GM08714 (cell line): ENCODE measurements at regions not wholly inside any gene's neighbourhood (a gene's known extent, or its start where the extent isn't known, plus 50 kb on each side); places are given as distances from the start of the nearest gene placed in this dataset.
"Not testable (repeated sequence)": the region's sequence is repeated elsewhere in the genome, so short reads cannot be mapped to it uniquely, and the experiment has no call there.

Experiments
- H3K4me3 ChIP-seq: fragments of 200-500 bp; sonication (Bioruptor generic); 2 replicates; pipeline ENCODE4 v1.5.1; 2014; ENCODE audit warnings: mild to moderate bottlenecking, low read length, inconsistent platforms
- ZNF274 ChIP-seq: IDR thresholded peaks from 2 replicates; pipeline ENCODE4 v1.6.1; 2012; ENCODE audit warnings: mild to moderate bottlenecking, low read depth, low read length

DNA sequence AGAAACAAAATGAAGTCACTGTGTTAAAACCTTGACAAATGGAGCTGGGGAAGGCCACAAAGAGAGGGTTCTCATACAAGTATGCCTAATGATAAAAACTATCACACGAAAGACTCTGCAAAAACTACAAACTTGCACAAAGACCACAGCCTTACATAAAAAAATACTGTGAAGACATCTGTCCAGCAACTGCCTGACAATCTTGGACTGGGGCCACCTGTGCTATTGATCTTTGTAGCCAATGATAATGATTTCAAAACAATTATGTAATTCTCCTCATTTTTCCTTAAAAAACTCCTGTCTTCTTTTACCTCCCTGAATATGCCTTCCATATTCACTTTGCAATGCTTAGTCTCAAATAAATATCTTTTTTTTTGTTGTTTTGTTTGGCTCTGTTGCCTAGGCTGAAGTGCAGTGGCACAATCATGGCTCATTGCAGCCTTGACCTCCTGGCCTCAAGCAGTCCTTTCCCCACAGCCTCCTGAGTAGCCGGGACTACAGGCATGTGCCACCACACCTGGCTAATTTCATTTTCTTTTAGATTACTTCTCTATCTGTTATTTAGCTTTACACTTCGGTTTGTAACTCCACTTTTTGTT, 79.4 kb upstream of the RHOU start:
- H3K4me3 ChIP-seq, result no peak overlapping the region
- TF ChIP-seq ZNF274, result no peak

DNA sequence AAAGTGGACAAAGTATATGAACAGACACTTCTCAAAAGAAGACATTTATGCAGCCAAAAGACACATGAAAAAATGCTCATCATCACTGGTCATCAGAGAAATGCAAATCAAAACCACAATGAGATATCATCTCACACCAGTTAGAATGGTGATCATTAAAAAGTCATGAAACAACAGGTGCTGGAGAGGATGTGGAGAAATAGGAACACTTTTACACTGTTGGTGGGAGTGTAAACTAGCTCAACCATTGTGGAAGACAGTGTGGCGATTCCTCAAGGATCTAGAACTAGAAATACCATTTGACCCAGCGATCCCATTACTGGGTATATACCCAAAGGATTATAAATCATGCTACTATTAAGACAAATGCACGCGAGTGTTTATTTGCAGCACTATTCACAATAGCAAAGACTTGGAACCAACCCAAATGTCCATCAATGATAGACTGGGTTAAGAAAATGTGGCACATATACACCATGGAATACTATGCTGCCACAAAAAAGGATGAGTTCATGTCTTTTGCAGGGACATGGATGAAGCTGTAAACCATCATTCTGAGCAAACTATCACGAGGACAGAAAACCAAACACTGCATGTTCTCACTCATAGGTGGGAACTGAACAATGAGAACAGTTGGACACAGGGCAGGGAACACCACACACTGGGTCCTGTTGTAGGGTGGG, 73.1 kb upstream of the RHOU start:
- H3K4me3 ChIP-seq, result not testable (repeated sequence)

DNA sequence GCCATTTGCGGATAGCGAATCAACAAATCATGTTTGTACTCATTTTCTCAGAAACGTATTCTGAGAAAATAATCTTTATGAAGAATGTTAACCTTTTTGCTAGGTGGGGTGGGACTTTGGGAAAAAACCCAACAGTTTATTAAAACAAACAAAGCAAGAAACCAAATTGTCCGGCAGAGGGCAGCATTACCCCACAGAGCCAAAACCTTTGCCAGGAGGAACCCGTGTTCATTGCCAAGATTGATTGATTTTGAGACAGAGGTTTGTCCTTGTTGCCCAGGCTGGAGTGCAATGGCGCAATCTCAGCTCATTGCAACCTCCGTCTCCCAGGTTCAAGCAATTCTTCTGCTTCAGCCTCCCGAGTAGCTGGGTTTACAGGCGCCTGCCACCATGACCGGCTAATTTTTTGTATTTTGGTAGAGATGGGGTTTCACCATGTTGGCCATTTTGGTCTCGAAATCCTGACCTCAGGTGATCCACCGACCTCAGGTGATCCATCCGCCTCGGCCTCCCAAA, 70.8 kb upstream of the RHOU start:
- TF ChIP-seq ZNF274, result no peak
- no peak overlapping the region for H3K4me3 ChIP-seq

DNA sequence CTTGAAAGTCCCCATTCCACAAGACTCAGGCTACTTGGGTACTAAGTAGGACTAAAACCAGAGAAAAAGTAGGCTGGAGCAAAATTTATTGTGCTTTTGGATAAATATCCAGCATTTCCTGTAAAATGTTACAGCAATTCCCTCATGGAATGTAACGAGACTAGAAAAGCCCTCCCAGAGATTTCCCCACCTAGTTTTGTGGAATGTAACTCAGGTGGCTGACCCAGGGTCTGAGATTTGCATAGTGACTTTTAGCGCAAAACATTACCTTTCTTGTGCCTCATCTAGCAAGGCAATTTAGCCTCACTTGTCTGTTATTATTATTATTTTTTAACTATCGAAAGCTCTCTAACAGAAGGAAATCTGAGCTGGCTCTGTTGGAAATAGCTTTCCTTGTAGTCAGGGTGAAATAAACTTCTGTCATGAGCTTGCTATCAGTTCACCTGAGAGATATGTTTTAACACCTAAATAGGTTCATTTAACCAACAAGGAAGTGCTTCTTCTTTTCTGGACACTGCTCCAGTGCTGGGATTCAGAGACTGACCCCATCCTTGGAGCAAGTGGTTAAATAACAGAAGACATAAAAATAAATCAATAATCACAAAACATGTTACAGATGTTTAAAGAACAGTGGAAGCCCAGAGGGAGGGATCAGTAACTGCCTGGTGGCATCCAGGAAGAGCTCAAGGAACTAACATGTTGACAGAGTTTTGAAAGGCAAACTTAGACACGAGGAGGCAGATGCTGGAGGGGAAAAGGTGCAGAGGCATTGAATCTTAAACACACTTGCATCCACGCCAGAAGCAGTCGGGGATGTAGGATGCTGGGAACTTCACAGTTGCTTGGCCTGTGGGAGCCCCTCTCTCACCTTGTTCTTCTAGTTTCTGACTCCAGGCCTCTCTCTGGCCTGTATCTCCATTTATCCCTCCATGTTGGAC, 68.3 kb upstream of the RHOU start:
- H3K4me3 ChIP-seq, result no peak overlapping the region
- no peak for TF ChIP-seq ZNF274

DNA sequence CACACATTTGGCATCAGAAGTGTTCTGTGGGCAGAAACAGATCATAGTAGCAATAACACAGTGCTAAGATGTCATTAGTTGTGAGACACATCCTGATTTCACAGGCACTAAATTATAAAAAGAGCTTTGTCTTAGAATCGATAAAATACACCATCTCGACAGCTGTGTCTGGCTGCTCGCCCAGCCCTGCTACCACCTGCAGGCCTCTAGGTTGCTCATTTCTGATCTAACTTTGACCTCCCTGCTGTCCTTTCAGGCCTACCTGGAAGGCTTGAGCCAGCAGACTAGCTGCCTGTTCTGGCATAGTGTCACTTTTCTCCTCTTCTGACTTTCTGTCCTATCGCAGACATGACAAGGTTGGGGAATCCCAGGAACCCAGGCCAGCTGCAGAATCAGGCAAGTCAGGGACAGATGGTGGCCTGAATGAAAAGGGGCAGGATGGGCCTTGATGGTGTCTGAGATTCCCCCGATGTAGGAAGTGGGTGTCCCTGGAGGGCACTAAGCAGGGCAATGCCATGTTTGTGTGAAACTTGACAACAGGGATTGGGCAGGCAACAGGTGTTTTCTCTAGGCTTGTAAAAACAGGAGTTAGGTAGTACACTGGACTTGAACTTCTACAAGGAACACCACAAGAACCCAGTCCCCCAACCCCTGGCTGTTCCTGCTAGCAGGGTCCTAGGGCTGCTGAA, 66.6 kb upstream of the RHOU start:
- TF ChIP-seq ZNF274, result no peak
- no peak overlapping the region for H3K4me3 ChIP-seq

DNA sequence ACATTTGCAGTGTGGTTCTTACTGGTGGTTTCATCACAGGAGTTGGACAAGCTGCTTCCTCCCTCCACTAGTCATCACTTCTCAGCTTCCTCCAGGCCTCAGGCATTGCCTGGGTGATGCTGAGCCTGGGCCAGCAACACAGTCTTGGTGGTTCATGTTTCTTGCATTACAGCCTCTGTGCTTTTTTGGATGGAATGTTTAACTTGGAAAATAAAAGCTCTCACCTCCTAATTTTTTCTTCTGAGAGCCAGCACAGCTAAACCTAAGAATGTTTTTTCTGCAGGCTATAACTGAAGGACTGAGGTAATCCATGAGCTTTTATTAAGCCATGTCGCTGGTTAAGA, 66.1 kb upstream of the RHOU start:
- H3K4me3 ChIP-seq, result no peak overlapping the region
- TF ChIP-seq ZNF274, result no peak

DNA sequence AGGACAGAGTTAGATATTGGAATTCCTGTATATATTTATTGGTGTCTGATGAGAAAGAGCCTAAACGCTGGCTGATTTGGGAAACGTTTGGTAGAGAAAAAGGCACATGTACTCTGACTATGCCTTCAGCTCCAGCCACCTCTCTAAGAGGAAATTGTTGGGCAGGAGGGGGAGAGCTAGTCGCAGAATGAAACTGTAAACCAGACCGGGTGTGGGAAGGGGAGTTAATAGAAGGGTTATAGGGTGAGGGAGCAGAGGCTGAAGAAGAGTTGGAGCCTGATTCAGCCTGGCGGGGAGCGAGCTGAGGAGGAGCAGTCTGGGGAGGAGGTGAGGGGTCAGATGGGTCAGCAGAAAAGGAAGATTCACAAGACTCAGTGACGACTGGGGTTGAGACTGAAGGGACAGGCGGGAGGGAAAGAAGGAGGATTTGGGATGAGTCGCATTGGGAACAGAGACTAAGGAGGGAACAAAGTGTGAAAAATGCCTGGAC, 54.2 kb upstream of the RHOU start:
- H3K4me3 ChIP-seq, result not testable (repeated sequence)

DNA sequence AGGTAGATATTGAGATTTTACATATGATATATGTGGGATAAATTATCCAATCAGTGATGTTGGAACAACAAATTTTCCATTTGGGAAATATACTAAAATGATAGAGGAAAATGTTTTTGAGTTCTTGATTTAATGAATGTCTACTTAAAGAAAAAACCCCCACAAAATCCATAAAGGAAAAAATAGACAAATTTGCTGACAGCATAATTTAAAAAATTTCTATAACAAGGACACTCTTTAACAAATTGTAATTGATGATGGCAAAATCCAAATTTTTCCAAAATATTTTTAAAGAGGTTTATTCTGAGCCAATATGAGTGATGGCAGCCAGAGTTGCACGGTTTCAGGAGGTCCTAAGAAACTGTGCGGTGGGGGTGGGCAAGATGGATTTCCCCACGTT, 51.9 kb upstream of the RHOU start:
- H3K4me3 ChIP-seq, result no peak overlapping the region
- TF ChIP-seq ZNF274, result no peak

DNA sequence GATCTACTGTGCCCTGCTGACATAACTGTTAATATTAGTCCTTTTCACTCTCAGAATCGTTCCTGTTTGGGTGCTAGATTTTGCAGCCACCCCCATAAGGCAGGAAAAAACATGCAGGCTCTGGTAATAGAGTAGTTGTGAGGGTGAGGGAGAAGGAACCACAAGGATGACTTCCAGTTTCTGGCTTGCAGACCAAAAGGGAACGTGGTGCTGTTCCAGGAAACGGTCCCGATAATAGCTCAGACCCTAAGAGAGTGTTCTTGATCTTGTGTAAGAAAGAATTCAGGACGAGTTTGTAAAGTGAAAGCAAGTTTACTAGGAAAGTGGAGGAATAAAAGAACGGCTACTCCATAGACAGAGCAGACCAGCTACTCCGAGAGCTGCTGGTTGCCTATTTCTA, 50.7 kb upstream of the RHOU start:
- no peak overlapping the region for H3K4me3 ChIP-seq
- TF ChIP-seq ZNF274, result no peak

DNA sequence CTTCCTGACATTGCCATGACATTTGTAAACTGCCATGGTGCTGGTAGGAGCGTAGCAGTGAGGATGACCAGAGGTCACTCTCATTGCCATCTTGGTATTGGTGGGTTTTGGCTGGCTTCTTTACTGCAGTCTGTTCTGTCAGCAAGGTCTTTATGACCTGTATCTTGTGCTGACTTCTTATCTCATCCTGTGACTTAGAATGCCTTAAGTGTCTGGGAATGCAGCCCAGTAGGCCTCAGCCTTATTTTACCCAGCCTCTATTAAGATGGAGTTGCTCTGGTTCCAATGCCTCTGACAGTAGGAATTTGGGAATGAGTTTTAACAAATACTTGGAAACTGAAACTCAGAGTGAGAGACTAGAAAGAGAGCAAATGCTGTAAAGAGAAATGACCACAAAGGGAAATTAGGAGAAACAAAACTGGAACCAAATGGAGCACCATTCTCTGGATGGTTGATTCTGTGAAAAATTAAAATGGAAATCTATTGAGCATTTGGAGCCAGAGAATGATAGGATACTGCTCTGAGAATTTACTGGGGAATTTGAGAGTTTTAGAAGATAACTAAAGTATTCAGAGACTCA, 50.1 kb upstream of the RHOU start:
- no peak for TF ChIP-seq ZNF274
- H3K4me3 ChIP-seq, result no peak overlapping the region
